OCI-LY1 (cell line): ENCODE measurements at regions not wholly inside any gene's neighbourhood (a gene's known extent, or its start where the extent isn't known, plus 50 kb on each side); places are given as distances from the start of the nearest gene placed in this dataset.

Experiments used
- EZH2 ChIP-seq: fragments of 200-600 bp; sonication (generic), shearing (Covaris generic); IDR thresholded peaks from 2 replicates; pipeline ENCODE4 v1.8.0; 2017; ENCODE audit warnings: borderline replicate concordance, mixed run types, mild to moderate bottlenecking, antibody characterized with exemption, low read length, moderate library complexity, mixed read lengths
- TF ChIP-seq, protein P1 (sequence below): fragments of 200-600 bp; sonication (generic), shearing (Covaris generic); IDR thresholded peaks from 2 replicates; pipeline ENCODE4 v1.5.1; 2017; ENCODE audit warnings: mild to moderate bottlenecking, antibody characterized with exemption, low read length, moderate library complexity, mixed read lengths

DNA sequence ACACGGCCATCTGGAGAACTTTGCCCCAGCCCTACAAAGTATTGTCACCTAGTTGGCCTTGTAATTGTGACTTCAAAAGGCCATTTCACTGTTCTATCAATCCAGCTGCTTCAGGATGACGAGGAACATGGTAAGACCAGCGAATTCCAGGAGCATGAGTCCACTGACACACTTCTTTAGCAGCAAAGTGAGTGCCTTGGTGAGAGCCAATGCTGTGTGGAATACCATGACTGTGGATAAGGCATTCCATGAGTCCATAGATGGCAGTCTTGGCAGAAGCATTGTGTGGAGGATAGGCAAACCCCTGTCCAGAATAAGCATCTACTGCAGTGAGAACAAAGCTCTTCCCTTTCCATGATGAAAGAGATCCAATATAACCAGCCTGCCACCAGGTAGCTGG is 1009.1 kb upstream of the USP15 start:
- TF ChIP-seq, protein P1, sequence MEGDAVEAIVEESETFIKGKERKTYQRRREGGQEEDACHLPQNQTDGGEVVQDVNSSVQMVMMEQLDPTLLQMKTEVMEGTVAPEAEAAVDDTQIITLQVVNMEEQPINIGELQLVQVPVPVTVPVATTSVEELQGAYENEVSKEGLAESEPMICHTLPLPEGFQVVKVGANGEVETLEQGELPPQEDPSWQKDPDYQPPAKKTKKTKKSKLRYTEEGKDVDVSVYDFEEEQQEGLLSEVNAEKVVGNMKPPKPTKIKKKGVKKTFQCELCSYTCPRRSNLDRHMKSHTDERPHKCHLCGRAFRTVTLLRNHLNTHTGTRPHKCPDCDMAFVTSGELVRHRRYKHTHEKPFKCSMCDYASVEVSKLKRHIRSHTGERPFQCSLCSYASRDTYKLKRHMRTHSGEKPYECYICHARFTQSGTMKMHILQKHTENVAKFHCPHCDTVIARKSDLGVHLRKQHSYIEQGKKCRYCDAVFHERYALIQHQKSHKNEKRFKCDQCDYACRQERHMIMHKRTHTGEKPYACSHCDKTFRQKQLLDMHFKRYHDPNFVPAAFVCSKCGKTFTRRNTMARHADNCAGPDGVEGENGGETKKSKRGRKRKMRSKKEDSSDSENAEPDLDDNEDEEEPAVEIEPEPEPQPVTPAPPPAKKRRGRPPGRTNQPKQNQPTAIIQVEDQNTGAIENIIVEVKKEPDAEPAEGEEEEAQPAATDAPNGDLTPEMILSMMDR, result no peak
- TF ChIP-seq EZH2, result no peak
